Gastroesophageal sphincter (tissue), 3 donors: ENCODE measurements at regions not wholly inside any gene's neighbourhood (a gene's known extent, or its start where the extent isn't known, plus 50 kb on each side); places are given as distances from the start of the nearest gene placed in this dataset.

Source experiments
- POLR2A ChIP-seq, 2 donors: fragments of 450-650 bp; IDR thresholded peaks; one replicate each; pipeline ENCODE4 v1.6.1; 2017; ENCODE audit warnings: antibody characterized with exemption in 2 of 2, mild to moderate bottlenecking in 2 of 2, moderate library complexity in 1 of 2
- TF ChIP-seq, protein P1 (sequence below), 4 experiments: fragments of 200-600 bp in 2 of 4; fragments of 450-650 bp in 2 of 4; sonication (generic) in 1 of 4; IDR thresholded peaks; one replicate each; pipeline ENCODE4 v1.5.1; 2017 to 2019; ENCODE audit warnings: antibody characterized with exemption in 4 of 4, mild to moderate bottlenecking in 2 of 4, moderate library complexity in 2 of 4

DNA sequence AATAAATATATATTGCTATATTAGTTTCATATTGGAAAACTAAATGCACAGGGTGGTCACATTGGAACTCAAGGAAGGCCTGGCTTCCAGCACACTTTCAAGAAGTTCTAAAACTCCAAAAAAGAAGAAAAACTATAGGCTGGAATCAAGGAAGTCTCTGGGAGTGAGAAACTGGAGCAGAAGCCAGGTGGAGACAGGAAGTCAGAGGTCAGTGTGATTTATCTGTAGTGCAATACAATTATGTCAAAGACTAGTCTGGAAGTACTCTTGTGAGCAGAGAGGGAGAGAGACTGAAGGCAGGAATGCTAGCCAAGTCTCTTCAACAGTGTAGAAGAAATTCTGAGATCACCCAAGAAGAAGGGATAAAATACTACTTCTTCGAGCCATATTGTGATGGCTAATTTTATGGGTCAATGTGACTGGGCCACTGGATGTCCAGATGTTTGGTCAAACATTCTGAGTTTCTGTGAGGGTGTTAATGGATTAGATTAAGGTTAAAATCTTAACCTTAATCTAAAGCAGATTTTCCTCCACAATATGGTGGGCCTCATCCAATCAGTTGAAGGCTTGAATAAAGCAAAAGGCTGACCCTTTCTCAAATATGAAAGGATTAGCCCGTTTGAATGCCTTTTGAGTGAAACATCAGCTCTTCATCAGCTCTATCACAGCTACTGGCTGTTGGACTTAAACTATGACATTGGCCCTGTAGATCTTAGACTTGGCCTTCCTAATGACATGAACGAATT, 208.0 kb downstream of the TDRD15 start:
- TF ChIP-seq, protein P1, sequence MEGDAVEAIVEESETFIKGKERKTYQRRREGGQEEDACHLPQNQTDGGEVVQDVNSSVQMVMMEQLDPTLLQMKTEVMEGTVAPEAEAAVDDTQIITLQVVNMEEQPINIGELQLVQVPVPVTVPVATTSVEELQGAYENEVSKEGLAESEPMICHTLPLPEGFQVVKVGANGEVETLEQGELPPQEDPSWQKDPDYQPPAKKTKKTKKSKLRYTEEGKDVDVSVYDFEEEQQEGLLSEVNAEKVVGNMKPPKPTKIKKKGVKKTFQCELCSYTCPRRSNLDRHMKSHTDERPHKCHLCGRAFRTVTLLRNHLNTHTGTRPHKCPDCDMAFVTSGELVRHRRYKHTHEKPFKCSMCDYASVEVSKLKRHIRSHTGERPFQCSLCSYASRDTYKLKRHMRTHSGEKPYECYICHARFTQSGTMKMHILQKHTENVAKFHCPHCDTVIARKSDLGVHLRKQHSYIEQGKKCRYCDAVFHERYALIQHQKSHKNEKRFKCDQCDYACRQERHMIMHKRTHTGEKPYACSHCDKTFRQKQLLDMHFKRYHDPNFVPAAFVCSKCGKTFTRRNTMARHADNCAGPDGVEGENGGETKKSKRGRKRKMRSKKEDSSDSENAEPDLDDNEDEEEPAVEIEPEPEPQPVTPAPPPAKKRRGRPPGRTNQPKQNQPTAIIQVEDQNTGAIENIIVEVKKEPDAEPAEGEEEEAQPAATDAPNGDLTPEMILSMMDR (IDR thresholded peaks at IDR 0.05): no peak
- TF ChIP-seq POLR2A (IDR thresholded peaks at IDR 0.05): no peak
